Pancreas (tissue), 10 donors: ENCODE measurements at regions not wholly inside any gene's neighbourhood (a gene's known extent, or its start where the extent isn't known, plus 50 kb on each side); places are given as distances from the start of the nearest gene placed in this dataset.

Experiments used
- ATAC-seq, 4 donors: fragments of 200-7000 bp; cut with Tn5 transposase; one replicate each; pipeline versions ENCODE4 v1.8.0 to v1.9.1; 2020; ENCODE audit warnings: mild to moderate bottlenecking in 4 of 4, moderate library complexity in 4 of 4
- DNase-seq, 6 donors: peaks; one replicate each; pipeline ENCODE4 v3.0.0-alpha.2; 2020
- FAIRE-seq: peaks from 2 replicates; lab custom pipeline; 2012; peaks lifted over from hg19 to GRCh38; lab: Jason Lieb, UNC
- H3K27ac ChIP-seq, 4 donors: fragments of 200-600 bp; sonication (generic); 1 replicate in 3 of 4; 2 replicates in 1 of 4; pipeline versions ENCODE4 v1.5.0 to v1.8.0; 2020
- H3K27me3 ChIP-seq, 4 donors: fragments of 200-600 bp; one replicate each; pipeline ENCODE4 v1.8.0; 2021
- H3K36me3 ChIP-seq, 3 donors: fragments of 200-600 bp; sonication (generic) in 1 of 3; one replicate each; pipeline versions ENCODE4 v1.5.0 to v1.8.0; 2020 to 2021
- H3K4me1 ChIP-seq, 3 donors: fragments of 200-600 bp; one replicate each; pipeline ENCODE4 v1.8.0; 2021
- H3K4me3 ChIP-seq, 4 donors: fragments of 200-600 bp; sonication (generic) in 2 of 4; one replicate each; pipeline versions ENCODE4 v1.5.0 to v1.8.0; 2020 to 2021
- H3K9me3 ChIP-seq, 4 donors: fragments of 200-600 bp; one replicate each; pipeline ENCODE4 v1.8.0; 2021
- WGBS, 2 donors: extraction: QIAGEN DNeasy Blood & Tissue Kit; methylation state at CpG; one replicate each; pipeline ENCODE4 v1.1.7; 2013; 5-methylcytosine and 5-hydroxymethylcytosine counted together
- intact Hi-C, 3 donors: fragments of 100-400 bp; cut with DNase I; formaldehyde crosslinking; loops; one replicate each; pipeline versions ENCODE4 v1.11.1 to v1.14.2; 2022
- TF ChIP-seq, protein P1 (sequence below), 4 donors: fragments of 200-600 bp; sonication (generic) in 3 of 4; IDR thresholded peaks; one replicate each; pipeline versions ENCODE4 v1.5.0 to v1.8.0; 2021; ENCODE audit warnings: antibody characterized with exemption in 4 of 4
- donor health status: healthy with polysubstance abuse.
- donor health status: DM: no; HTN: no; CAD: no; lungs with moderate emphysema.
- donor health status: DM: no; HTN: no; CAD: no.
- donor health status: control.
- donor health status: control.
- donor health status: Bipolar disorder and iron deficiency.
- donor health status: DM: yes; HTN: yes; CAD: no.
- donor health status: DM: no; HTN: no; CAD: no.
- donor health status: DM: no; HTN: no; CAD: no.
- donor health status: DM: yes; HTN: yes; CAD: no.

DNA sequence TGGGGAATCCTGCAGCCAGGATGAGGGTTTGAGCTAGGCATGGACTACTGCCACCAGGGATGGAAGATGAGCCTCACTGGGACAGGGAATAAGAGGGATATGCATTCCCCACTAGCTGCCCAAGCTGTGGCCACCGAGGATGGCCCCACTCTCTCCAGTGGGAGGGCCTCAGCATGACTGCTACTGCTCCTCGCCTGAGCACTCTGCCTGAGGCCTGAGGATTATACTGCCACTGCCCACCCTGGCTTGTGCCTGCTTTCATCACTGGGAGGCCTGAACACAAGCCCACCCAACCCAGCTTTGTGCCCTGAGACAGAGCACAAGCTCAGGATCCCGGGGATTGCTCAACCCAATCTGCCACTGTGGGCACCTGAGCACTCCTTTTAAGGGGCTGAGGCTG is 425.6 kb downstream of the RASEF start:
- Histone ChIP-seq H3K9me3 (no peaks in the 10 kb centered on the region), H3K36me3 (no peaks in the 10 kb centered on the region), H3K4me3 (no peak overlapping the region), H3K27me3 (no peaks in the 10 kb centered on the region), H3K27ac (no peak overlapping the region), H3K4me1 (no peaks in the 10 kb centered on the region)
- TF ChIP-seq, protein P1, sequence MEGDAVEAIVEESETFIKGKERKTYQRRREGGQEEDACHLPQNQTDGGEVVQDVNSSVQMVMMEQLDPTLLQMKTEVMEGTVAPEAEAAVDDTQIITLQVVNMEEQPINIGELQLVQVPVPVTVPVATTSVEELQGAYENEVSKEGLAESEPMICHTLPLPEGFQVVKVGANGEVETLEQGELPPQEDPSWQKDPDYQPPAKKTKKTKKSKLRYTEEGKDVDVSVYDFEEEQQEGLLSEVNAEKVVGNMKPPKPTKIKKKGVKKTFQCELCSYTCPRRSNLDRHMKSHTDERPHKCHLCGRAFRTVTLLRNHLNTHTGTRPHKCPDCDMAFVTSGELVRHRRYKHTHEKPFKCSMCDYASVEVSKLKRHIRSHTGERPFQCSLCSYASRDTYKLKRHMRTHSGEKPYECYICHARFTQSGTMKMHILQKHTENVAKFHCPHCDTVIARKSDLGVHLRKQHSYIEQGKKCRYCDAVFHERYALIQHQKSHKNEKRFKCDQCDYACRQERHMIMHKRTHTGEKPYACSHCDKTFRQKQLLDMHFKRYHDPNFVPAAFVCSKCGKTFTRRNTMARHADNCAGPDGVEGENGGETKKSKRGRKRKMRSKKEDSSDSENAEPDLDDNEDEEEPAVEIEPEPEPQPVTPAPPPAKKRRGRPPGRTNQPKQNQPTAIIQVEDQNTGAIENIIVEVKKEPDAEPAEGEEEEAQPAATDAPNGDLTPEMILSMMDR (IDR thresholded peaks at IDR 0.05): no peak
- WGBS, 2 donors: 77 to 78% methylated on average over 3 of the region's 3 CpGs
- ATAC-seq (no peak), FAIRE-seq (no peak), DNase-seq (peak in 1 of 6 donors; percentile 23)
- intact Hi-C loops: no loop called here

- Histone ChIP-seq H3K27ac (no peak overlapping the region), H3K27me3 (no peaks in the 10 kb centered on the region), H3K4me3 (no peak overlapping the region), H3K4me1 (no peaks in the 10 kb centered on the region), H3K9me3 (peaks cover 0 to 6% (median 0%) of the 10 kb centered on the region in 4 donors), H3K36me3 (no peaks in the 10 kb centered on the region)
- ATAC-seq (peak in 1 of 4 donors; percentile 34), FAIRE-seq (no peak), DNase-seq (no peak)
- TF ChIP-seq, protein P1 (IDR thresholded peaks at IDR 0.05): no peak
- WGBS, 2 donors: 65 to 71% methylated on average over 2 of the region's 2 CpGs
- intact Hi-C loops: no loop called here
Observed at GRCh38 chr9:82645600-82645999, 417.3 kb downstream of the RASEF start.

- FAIRE-seq (no peak), ATAC-seq (no peak), DNase-seq (no peak)
- Histone ChIP-seq H3K9me3 (peaks cover 0 to 6% (median 0%) of the 10 kb centered on the region in 4 donors), H3K36me3 (no peaks in the 10 kb centered on the region), H3K4me1 (no peaks in the 10 kb centered on the region), H3K4me3 (no peak overlapping the region), H3K27ac (no peak overlapping the region), H3K27me3 (no peaks in the 10 kb centered on the region)
- 73 to 74% methylated on average over 3 of the region's 3 CpGs for WGBS, 2 donors
- TF ChIP-seq, protein P1 (IDR thresholded peaks at IDR 0.05): no peak
- intact Hi-C loops: no loop called here
Observed at GRCh38 chr9:82650368-82650767, 412.6 kb downstream of the RASEF start.

GRCh38 chr9:82651474-82651873 is 411.5 kb downstream of the RASEF start:
- Histone ChIP-seq H3K36me3 (no peaks in the 10 kb centered on the region), H3K27ac (no peak overlapping the region), H3K4me1 (no peaks in the 10 kb centered on the region), H3K4me3 (no peak overlapping the region), H3K9me3 (peaks cover 0 to 6% (median 0%) of the 10 kb centered on the region in 4 donors), H3K27me3 (no peaks in the 10 kb centered on the region)
- WGBS, 2 donors: 69 to 70% methylated on average over 2 of the region's 2 CpGs
- FAIRE-seq (no peak), ATAC-seq (no peak), DNase-seq (no peak)
- TF ChIP-seq, protein P1 (IDR thresholded peaks at IDR 0.05): no peak
- intact Hi-C loops: no loop called here

- no peaks in the 10 kb centered on the region for H3K9me3 ChIP-seq
- H3K27ac ChIP-seq: no peak overlapping the region
- WGBS, 2 donors: 22 to 25% methylated on average over 3 of the region's 3 CpGs
- H3K4me1 ChIP-seq: no peaks in the 10 kb centered on the region
- no peak for DNase-seq
- TF ChIP-seq, protein P1 (IDR thresholded peaks at IDR 0.05): no peak
- no peak overlapping the region for H3K4me3 ChIP-seq
- no peaks in the 10 kb centered on the region for H3K36me3 ChIP-seq
- intact Hi-C loops: no loop called here
- ATAC-seq: no peak
- H3K27me3 ChIP-seq: no peaks in the 10 kb centered on the region
- FAIRE-seq: no peak
Observed at GRCh38 chr9:82665324-82665723, 397.6 kb downstream of the RASEF start.
